CD4-positive, alpha-beta T cell treated with Interleukin-6 at 100 ng/mL for 8 hours (primary cell): ENCODE measurements at regions not wholly inside any gene's neighbourhood (a gene's known extent, or its start where the extent isn't known, plus 50 kb on each side); places are given as distances from the start of the nearest gene placed in this dataset.
"Not testable (repeated sequence)": the region's sequence is repeated elsewhere in the genome, so short reads cannot be mapped to it uniquely, and the experiment has no call there.

ENCODE experiments used
- DNase-seq: peaks from one replicate; pipeline ENCODE4 v3.0.0-alpha.2; 2020; ENCODE audit warnings: mixed read lengths, low spot score

DNA sequence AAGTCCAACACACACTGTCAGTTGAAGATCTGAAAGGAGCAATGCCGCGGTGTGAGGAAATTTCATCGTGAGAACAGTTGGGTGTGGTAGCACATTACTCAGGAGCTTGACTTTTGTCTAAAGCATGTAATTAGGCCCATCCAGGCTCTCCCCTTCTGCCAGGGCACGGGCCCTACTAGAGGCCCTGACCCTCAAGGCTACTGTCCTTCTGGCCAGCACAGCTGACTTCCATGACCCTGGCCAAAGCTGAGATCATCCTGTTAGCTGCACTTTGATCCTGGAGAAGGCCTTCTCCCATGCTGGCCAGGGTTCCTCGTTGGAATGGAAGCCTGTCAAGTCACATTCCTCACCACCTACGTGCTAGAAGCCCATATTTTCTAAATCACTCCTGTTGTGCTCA, 77.8 kb upstream of the SLC1A3 start:
- no peak for DNase-seq

DNA sequence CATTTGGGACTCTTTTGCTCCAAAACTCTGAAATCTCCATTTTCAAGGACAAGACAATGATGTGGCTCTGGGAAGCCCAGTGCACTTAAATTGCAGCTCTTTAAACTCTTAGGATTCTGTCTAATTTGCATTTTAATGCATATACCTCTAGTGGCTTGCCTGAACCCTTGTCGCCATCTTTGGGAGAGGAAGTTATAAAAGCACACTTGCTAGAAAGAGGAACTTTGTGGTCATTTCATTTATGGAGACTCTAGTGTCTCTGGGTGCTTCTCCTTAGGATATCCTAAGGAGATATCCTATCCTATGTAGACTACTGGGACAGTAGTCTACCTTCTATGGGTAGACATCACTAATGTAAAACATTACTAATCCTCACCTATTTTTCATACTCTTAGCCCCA, 77.3 kb upstream of the SLC1A3 start:
- DNase-seq: no peak

DNA sequence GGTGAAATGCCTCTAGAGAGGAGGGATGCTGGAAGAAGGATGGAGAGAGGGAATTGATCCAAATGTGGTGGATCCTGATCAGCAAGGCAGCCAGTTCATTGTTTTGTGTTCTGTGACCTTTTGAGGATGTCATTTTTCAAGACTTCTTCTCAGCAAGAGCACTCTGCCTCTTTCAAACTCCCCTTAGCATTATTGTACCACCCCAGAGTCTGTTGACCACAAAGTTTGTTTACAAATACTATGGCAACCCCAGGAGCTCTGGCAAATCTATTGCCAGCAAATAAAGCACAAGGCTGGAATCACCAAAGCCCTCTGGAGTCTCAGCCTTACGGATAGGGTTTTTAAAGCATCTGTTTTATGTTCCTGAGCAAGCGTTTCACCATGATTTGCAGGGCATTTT, 76.2 kb upstream of the SLC1A3 start:
- no peak for DNase-seq

DNA sequence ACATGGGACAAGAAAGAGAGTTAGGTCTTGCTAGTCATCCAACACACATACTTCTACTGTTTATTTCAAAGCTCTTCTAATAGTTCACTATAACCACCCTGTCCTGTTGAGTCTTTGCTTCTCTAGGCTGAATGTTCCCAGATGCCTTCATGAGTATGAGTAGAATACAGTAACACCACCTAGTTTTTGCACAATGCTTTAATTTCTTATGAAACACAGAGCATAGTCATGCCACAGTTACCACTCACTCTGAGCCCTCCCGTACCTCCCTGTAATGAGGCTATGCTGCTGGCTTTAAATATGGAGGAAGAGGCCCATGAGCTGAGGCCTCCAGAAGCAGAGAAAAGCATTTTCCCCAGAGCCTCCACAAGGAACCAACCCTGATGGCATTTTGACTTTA, 75.0 kb upstream of the SLC1A3 start:
- no peak for DNase-seq

DNA sequence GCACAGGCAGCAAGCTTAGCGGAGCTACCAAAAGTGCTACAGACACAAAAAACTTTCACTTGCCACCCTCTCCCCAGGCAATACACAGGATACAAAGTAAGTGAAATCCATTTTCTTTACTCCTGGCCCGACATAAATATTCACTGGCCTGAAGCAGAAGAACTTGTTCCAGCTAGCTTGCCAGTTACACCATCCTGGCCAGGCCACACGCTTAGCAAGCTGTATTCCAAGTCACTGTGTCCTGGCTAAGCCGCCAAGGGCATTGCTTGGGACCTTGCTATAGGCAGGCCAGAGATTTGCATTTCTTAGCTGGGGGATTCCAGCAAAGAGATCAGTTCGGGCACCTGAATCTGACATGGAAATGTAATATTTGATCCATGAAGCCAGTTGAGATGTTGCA, 71.0 kb upstream of the SLC1A3 start:
- DNase-seq: no peak

DNA sequence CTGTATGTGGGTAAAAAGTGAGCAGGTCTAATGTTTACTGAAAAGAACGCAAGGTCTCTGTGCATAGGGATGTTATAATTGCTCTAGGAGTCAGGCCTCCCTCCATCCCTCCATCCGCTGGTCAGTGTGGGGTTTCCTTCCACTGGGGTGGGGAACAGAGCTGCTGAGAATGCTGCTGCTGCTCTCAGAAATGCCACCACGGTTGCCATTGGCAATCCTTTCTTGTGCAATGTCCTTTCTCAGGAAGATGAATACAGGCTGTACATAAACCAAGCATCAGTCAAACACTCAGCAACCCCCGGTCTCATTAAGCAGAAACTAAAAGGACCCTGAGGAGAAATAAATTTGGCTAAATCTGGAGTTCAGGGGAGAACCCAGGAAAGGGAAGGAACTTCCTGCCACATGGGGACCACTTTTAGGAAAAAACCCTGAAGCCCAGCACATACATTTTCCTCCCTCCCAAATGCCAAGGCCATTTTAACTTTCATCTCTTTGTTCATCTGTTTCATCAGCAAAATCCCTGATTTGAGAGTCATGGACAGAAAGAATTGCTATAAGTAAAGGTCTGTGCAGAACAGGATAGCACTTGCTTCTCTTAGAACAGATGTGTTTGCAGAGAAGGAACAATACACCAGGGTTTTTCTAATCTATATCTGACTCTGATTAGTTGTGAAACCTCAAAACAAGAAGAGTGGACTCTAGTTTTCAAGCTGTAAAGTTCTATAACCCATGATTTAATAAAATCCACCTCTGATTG, 70.4 kb upstream of the SLC1A3 start:
- no peak for DNase-seq

DNA sequence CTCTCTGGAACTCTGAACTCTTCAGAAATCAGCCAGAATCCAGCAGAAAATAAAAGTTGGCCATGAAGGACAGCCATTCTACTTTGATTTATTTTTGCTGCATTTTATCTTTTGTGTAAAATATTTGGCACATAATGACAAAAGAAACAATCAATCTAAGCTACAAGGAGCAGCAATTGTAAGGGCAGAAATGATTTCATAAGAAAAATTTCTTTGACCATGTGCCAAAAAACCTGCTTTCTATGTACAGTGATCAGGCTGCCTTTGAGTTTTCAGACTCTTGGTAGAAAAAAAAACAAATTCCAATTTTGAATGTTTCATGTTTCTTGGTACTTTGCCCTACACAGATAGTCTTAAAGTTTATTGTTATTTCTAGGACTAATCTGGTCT, 69.8 kb upstream of the SLC1A3 start:
- DNase-seq: no peak

DNA sequence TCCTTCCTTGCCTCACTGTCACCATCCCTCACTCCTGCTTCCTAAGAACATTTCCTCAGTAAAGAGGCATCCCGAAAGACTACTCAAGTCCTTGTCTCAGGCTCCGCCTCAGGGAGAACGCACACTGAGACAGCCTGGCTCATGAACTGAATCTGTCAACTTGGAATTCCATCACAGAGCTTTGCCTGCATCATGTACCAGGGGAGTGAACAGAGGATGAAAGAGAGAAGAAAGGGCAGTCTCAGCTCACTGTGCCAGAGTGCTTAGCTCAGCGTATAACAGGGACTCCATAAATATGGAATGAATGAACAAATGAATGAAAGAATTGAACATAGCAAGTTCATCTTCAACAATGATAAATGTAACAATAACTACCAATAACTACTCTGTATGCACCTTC, 68.7 kb upstream of the SLC1A3 start:
- DNase-seq: no peak

DNA sequence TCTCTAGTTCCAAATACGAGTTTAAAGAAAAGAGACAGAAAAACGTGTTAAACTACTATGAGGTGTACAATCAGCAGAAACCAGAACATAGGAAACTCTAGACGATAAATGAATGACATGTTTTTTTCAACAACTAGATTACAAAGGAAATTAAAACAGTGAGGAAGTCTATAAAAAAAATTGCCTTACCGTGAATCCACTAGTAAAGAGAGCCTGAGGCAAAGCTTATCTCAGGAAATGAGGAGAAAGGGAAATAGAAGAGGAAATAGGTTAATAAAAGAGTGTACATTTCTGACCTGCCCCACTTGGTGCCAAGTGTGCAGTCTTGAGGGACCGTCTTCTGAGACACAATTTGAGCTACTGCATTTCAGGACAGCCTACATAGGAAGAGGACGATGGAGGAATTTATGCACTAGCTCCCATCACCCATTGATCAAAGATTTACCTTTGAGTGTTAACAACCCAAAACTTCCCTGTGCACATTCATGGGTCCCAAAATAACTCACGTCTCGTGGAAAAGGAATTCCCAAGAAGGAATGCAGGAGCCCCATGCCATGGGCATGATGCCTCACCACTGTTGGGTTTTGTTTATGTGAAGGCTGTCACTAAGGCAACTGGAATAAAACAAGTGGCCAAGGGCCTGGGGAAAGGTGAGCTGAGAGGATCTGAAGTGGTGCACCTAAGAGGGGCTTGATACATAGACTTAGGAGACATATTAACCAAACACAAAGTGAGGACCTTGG, 53.6 kb upstream of the SLC1A3 start:
- no peak for DNase-seq

DNA sequence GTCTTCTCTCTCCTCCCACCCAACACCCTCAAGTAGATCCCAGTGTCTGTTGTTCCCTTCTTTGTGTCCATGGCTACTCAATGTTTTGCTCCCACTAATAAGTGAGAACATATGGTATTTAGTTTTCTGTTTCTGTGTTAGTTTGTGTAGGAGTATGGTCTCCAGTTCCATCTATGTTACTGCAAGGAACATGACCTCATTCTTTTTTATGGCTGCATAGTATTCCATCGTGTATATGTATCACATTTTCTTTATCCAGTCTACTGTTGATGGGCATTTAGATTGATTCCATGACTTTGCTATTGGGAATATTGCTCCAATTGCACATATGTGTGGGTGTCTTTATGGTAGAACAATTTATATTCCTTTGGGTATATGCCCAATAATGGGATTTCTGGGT, 51.4 kb upstream of the SLC1A3 start:
- not testable (repeated sequence) for DNase-seq
